ENCODE measurements at regions not wholly inside any gene's neighbourhood (a gene's known extent, or its start where the extent isn't known, plus 50 kb on each side); places are given as distances from the start of the nearest gene placed in this dataset.
"Not testable (repeated sequence)": the region's sequence is repeated elsewhere in the genome, so short reads cannot be mapped to it uniquely, and the experiment has no call there.

DNA sequence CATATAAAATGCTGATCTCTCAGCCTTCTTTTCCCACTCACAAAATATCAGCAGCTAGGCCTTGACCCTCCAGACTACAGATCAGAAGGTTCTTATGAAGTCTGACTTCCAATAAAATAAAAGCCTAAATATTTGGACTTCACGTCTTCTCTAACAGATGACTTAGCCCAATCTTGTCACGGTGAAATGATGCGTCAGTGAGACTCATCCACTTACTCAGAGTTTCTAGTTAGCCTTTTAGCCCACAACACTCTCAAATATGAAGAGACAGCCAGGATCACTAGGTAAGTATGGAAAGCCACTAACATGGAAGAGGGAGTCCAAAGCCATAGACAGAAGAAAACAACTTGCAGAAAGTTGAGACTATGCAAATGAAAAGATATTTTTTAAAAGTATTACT lies 601.2 kb downstream of the PYDC2 start:
- H3K27ac ChIP-seq (ENCODE audit: poor library complexity, severe bottlenecking), result no peak overlapping the region

DNA sequence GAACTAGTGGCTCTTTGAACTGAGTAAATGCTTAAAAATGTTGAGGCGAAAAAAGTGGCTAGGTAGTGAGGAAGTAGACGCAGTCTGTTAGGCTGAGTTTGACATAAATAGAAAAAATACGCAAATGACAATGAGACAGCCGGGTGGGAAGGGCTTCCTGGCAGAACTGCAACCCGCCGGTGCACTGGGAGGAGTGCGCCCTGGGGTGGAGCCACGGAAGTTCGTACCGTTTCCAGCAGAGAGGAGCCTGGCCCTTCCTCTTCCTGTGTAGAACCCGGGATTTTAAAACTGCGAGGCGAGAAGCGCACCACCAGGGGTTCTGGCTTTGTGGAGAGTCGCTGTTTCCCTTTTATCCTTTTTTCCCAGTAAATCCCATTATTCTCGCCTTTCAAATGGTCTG lies 602.6 kb downstream of the PYDC2 start:
- no peaks in the 10 kb centered on the region for H3K27me3 ChIP-seq (ENCODE audit: insufficient read depth, poor library complexity, severe bottlenecking)
- H3K27ac ChIP-seq (ENCODE audit: poor library complexity, severe bottlenecking), result peak overlapping the region; percentile 47
- no peaks in the 10 kb centered on the region for H3K9me3 ChIP-seq (ENCODE audit: severe bottlenecking)
- peak; percentile 57 for DNase-seq (ENCODE audit: low spot score)
- TF ChIP-seq, protein P1, sequence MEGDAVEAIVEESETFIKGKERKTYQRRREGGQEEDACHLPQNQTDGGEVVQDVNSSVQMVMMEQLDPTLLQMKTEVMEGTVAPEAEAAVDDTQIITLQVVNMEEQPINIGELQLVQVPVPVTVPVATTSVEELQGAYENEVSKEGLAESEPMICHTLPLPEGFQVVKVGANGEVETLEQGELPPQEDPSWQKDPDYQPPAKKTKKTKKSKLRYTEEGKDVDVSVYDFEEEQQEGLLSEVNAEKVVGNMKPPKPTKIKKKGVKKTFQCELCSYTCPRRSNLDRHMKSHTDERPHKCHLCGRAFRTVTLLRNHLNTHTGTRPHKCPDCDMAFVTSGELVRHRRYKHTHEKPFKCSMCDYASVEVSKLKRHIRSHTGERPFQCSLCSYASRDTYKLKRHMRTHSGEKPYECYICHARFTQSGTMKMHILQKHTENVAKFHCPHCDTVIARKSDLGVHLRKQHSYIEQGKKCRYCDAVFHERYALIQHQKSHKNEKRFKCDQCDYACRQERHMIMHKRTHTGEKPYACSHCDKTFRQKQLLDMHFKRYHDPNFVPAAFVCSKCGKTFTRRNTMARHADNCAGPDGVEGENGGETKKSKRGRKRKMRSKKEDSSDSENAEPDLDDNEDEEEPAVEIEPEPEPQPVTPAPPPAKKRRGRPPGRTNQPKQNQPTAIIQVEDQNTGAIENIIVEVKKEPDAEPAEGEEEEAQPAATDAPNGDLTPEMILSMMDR (IDR thresholded peaks at IDR 0.05; ENCODE audit: poor library complexity, severe bottlenecking), result no peak
- peak; percentile 83 for ATAC-seq (ENCODE audit: low read depth)
- H3K4me3 ChIP-seq (ENCODE audit: severe bottlenecking), result no peak overlapping the region
- H3K4me1 ChIP-seq (ENCODE audit: insufficient read depth, poor library complexity, severe bottlenecking), result peaks cover 7% of the 10 kb centered on the region
- H3K36me3 ChIP-seq (ENCODE audit: low read depth), result no peaks in the 10 kb centered on the region

More for the DNA sequence above, 601.2 kb downstream of the PYDC2 start:
- TF ChIP-seq, protein P1 (IDR thresholded peaks at IDR 0.05; ENCODE audit: poor library complexity, severe bottlenecking), result no peak
- Histone ChIP-seq H3K27me3 (ENCODE audit: insufficient read depth, poor library complexity, severe bottlenecking) (no peaks in the 10 kb centered on the region), H3K4me1 (ENCODE audit: insufficient read depth, poor library complexity, severe bottlenecking) (peaks cover 7% of the 10 kb centered on the region), H3K4me3 (ENCODE audit: severe bottlenecking) (no peak overlapping the region), H3K36me3 (ENCODE audit: low read depth) (no peaks in the 10 kb centered on the region), H3K9me3 (ENCODE audit: severe bottlenecking) (no peaks in the 10 kb centered on the region)
- ATAC-seq (ENCODE audit: low read depth), result 0 out of 3 replicates have a peak, but pooled peaks have one; percentile 27
- no peak for DNase-seq (ENCODE audit: low spot score)

DNA sequence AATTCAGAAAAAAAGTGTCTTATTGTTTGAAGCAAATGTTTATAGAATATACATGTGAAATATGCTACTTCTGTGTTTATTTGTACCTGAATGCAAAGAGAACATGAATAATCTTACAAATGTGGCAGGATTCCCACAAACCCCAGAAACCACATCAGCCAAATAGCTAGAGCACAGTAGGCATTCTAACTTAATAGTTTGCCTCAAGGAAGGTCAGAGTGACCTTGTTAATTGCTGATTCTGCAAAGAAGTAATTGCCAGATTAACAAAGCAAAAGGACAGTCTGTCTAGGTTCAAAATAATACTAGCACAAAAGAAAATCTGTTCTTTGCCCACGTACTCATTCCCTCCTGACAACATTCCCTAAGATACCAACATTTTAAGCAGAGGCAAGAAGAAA lies 604.0 kb downstream of the PYDC2 start:
- H3K4me3 ChIP-seq (ENCODE audit: severe bottlenecking), result no peak overlapping the region
- DNase-seq (ENCODE audit: low spot score), result no peak
- no peak overlapping the region for H3K27ac ChIP-seq (ENCODE audit: poor library complexity, severe bottlenecking)
- H3K9me3 ChIP-seq (ENCODE audit: severe bottlenecking), result no peaks in the 10 kb centered on the region
- H3K4me1 ChIP-seq (ENCODE audit: insufficient read depth, poor library complexity, severe bottlenecking), result peaks cover 7% of the 10 kb centered on the region
- no peak for ATAC-seq (ENCODE audit: low read depth)
- no peaks in the 10 kb centered on the region for H3K27me3 ChIP-seq (ENCODE audit: insufficient read depth, poor library complexity, severe bottlenecking)
- H3K36me3 ChIP-seq (ENCODE audit: low read depth), result no peaks in the 10 kb centered on the region
- TF ChIP-seq, protein P1 (IDR thresholded peaks at IDR 0.05; ENCODE audit: poor library complexity, severe bottlenecking), result no peak

DNA sequence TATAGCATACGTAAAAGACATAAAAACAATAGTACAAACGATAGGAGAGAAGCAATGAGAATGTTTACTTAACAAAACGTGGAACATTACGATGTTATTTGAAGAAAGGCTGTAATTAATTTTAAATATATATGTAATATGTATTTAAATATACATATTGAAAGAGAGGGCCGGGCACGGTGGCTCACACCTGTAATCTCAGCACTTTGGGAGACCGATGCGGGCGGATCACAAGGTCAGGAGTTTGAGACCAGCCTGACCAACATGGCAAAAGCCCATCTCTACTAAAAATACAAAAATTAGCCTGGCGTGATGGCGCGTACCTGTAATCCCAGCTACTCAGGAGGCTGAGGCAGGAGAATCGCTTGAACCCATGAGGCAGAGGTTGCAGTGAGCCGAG lies 605.3 kb downstream of the PYDC2 start:
- ATAC-seq (ENCODE audit: low read depth); H3K4me1 ChIP-seq (ENCODE audit: insufficient read depth, poor library complexity, severe bottlenecking); H3K27ac ChIP-seq (ENCODE audit: poor library complexity, severe bottlenecking); DNase-seq (ENCODE audit: low spot score); H3K36me3 ChIP-seq (ENCODE audit: low read depth); H3K27me3 ChIP-seq (ENCODE audit: insufficient read depth, poor library complexity, severe bottlenecking); H3K9me3 ChIP-seq (ENCODE audit: severe bottlenecking); H3K4me3 ChIP-seq (ENCODE audit: severe bottlenecking): not testable (repeated sequence)

DNA sequence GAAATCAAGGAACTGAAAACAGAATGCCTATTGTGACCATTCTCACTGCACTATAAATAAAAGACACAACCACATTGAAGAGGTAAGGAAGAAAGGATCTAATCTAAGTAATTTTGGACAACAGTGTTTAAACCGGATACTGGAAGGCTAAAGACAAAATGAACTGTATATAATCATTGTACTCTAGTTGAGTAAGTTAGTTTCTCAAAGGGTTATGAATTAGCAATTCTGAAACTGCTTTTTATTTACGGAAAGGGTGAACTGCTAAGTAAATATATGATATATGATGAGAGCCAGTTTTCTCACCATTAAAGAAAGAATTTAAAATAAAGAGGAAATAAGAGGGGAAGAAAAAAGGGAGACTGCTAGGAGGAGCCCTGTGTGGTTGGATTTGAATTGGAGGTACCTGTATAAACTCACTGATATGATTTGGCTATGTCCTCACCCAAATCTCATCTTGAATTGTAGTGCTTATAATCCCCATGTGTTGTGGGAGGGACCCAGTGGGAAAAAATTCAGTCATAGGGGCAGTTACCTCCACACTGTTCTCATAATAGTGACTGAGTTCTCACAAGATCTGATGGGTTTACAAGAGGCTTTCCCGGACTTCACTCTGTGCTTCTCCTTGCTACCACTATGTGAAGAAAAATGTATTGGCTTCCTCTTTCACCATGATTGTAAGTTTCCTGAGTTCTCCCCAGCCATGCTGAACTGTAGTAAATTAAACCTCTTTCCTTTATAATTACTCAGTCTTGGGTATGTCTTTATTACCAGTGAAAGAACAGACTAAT lies 607.7 kb downstream of the PYDC2 start:
- peaks cover 7% of the 10 kb centered on the region for H3K4me1 ChIP-seq (ENCODE audit: insufficient read depth, poor library complexity, severe bottlenecking)
- no peak overlapping the region for H3K4me3 ChIP-seq (ENCODE audit: severe bottlenecking)
- H3K36me3 ChIP-seq (ENCODE audit: low read depth), result no peaks in the 10 kb centered on the region
- ATAC-seq (ENCODE audit: low read depth) (no peak), DNase-seq (ENCODE audit: low spot score) (no peak)
- TF ChIP-seq, protein P1 (IDR thresholded peaks at IDR 0.05; ENCODE audit: poor library complexity, severe bottlenecking), result no peak
- no peaks in the 10 kb centered on the region for H3K9me3 ChIP-seq (ENCODE audit: severe bottlenecking)
- H3K27me3 ChIP-seq (ENCODE audit: insufficient read depth, poor library complexity, severe bottlenecking), result no peaks in the 10 kb centered on the region
- H3K27ac ChIP-seq (ENCODE audit: poor library complexity, severe bottlenecking), result no peak overlapping the region
